ENCODE measurements at regions not wholly inside any gene's neighbourhood (a gene's known extent, or its start where the extent isn't known, plus 50 kb on each side); places are given as distances from the start of the nearest gene placed in this dataset.

DNA sequence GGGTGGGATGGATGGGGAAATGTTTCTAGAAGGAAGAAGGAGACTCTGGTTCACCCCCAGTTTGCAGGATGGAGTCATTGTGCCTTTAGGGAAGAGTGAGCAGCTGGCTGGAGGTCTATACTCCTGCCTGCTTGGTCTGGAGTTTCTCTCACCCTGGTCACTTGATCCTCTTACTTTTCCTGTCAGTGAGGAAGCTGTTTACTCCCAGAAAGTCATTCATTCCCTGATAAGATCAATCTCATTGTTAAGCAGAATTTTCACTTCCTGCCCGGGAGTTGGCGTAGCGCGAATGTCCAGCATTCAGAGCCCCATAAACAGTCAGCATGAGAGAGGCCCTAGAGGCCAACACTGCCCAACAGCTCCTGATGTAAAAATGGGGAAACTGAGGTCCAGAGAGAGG is 70.4 kb upstream of the SIRPA start:
- in situ Hi-C loops (cut with HindIII; ENCODE audit: extremely low pct_ligation_motif_present, low pct_unique_long_range_greater_than_20kb) (no loop called here), intact Hi-C loops (cut with micrococcal nuclease; ENCODE audit: unreplicated experiment) (no loop called here)
- no peak for ATAC-seq
- no peak for TF ChIP-seq MBD4 (IDR thresholded peaks at IDR 0.05; ENCODE audit: borderline replicate concordance, low read length)
- no peak for TF ChIP-seq POLR2AphosphoS5 (IDR thresholded peaks at IDR 0.05; ENCODE audit: low read depth, low read length)
- no peak for TF ChIP-seq SIN3B (IDR thresholded peaks at IDR 0.05; ENCODE audit: low read length)
- TF ChIP-seq MAF1 (CRISPR knock-in tag; IDR thresholded peaks at IDR 0.05; ENCODE audit: borderline replicate concordance), result no peak
- TF ChIP-seq ZNF121 (CRISPR knock-in tag; IDR thresholded peaks at IDR 0.05), result no peak
- TF ChIP-seq ZNF230 (CRISPR knock-in tag; IDR thresholded peaks at IDR 0.05), result no peak
- TF ChIP-seq, protein P1, sequence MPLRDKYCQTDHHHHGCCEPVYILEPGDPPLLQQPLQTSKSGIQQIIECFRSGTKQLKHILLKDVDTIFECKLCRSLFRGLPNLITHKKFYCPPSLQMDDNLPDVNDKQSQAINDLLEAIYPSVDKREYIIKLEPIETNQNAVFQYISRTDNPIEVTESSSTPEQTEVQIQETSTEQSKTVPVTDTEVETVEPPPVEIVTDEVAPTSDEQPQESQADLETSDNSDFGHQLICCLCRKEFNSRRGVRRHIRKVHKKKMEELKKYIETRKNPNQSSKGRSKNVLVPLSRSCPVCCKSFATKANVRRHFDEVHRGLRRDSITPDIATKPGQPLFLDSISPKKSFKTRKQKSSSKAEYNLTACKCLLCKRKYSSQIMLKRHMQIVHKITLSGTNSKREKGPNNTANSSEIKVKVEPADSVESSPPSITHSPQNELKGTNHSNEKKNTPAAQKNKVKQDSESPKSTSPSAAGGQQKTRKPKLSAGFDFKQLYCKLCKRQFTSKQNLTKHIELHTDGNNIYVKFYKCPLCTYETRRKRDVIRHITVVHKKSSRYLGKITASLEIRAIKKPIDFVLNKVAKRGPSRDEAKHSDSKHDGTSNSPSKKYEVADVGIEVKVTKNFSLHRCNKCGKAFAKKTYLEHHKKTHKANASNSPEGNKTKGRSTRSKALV (CRISPR knock-in tag; IDR thresholded peaks at IDR 0.05), result no peak
- TF ChIP-seq FLYWCH1 (CRISPR knock-in tag; IDR thresholded peaks at IDR 0.05), result no peak
- TF ChIP-seq ZNF33B (CRISPR knock-in tag; IDR thresholded peaks at IDR 0.05), result no peak
- TF ChIP-seq JUND (CRISPR knock-in tag; IDR thresholded peaks at IDR 0.05), result no peak
- TF ChIP-seq ZNF260 (CRISPR knock-in tag; IDR thresholded peaks at IDR 0.05; ENCODE audit: borderline replicate concordance, low read depth), result no peak
- TF ChIP-seq ELF1 (CRISPR knock-in tag; IDR thresholded peaks at IDR 0.05), result no peak
- TF ChIP-seq, protein P2, sequence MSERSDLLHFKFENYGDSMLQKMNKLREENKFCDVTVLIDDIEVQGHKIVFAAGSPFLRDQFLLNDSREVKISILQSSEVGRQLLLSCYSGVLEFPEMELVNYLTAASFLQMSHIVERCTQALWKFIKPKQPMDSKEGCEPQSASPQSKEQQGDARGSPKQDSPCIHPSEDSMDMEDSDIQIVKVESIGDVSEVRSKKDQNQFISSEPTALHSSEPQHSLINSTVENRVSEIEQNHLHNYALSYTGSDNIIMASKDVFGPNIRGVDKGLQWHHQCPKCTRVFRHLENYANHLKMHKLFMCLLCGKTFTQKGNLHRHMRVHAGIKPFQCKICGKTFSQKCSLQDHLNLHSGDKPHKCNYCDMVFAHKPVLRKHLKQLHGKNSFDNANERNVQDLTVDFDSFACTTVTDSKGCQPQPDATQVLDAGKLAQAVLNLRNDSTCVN (CRISPR knock-in tag; IDR thresholded peaks at IDR 0.05; ENCODE audit: borderline replicate concordance), result no peak
- TF ChIP-seq ZNF546 (CRISPR knock-in tag; conservative IDR thresholded peaks at IDR 0.05), result no peak
- no peak for TF ChIP-seq ZNF451 (CRISPR knock-in tag; IDR thresholded peaks at IDR 0.05)
- Histone ChIP-seq H3K4me1 (ENCODE audit: insufficient read depth, low read length) (peaks cover 53% of the 10 kb centered on the region), H3K4me2 (ENCODE audit: low read depth, low read length) (no peak overlapping the region), H3K27ac (ENCODE audit: extremely low read length, insufficient read depth, low read length) (no peak overlapping the region), H2AFZ (ENCODE audit: low read length) (no peak overlapping the region), H3K9ac (ENCODE audit: insufficient read depth, low read depth, low read length) (no peak overlapping the region), H4K20me1 (ENCODE audit: insufficient read depth, low read length) (no peaks in the 10 kb centered on the region), H3K36me3 (replicated peaks in 1 of 2; ENCODE audit: control insufficient read depth in 1 of 2, insufficient read depth in 2 of 2, low read length in 2 of 2) (no peaks in the 10 kb centered on the region), H3K4me3 (replicated peaks in 1 of 3; ENCODE audit: insufficient read depth in 1 of 3, low read depth in 2 of 3, low read length in 3 of 3) (no peak overlapping the region), H3K27me3 (ENCODE audit: control insufficient read depth in 1 of 2, insufficient read depth in 2 of 2, low read length in 2 of 2) (no peaks in the 10 kb centered on the region), H3K9me3 (ENCODE audit: low read length) (peaks cover 13% of the 10 kb centered on the region; the same call in 1 of the 2 replicates), H3K79me2 (ENCODE audit: insufficient read depth, low read length) (no peaks in the 10 kb centered on the region)
- BruUV-seq (replicated peaks), result no TSS peak
- ChIA-PET CTCF (ENCODE audit: low intra/inter-chr PET ratio, low total read pairs) (no interaction called here), POLR2A (no interaction called here)
- 83% methylated on average over 4 of the region's 4 CpGs for WGBS (ENCODE audit: low lambda C conversion rate)
- FAIRE-seq, result no peak
- no peak for DNase-seq (ENCODE audit: low spot score)

Measured in HepG2 (cell line).